NCI-H1930 (cell line): ENCODE measurements at regions not wholly inside any gene's neighbourhood (a gene's known extent, or its start where the extent isn't known, plus 50 kb on each side); places are given as distances from the start of the nearest gene placed in this dataset.

Experiments used
- DNase-seq, 2 experiments: peaks; one replicate each; lab custom pipeline; 2025; lab: John Stamatoyannopoulos, UW

GRCh38 chr1:199701726-199702125 is 325.8 kb upstream of the NR5A2 start:
- no peak for DNase-seq

- no peak for DNase-seq
These were observed 323.3 kb upstream of the NR5A2 start for GRCh38 chr1:199704231-199704630.

- DNase-seq, result no peak
These were observed 321.7 kb upstream of the NR5A2 start for GRCh38 chr1:199705825-199706224.

- no peak for DNase-seq
These were observed 320.5 kb upstream of the NR5A2 start for GRCh38 chr1:199706826-199707606.

- DNase-seq, result no peak
These were observed 316.5 kb upstream of the NR5A2 start for GRCh38 chr1:199710974-199711373.

DNA sequence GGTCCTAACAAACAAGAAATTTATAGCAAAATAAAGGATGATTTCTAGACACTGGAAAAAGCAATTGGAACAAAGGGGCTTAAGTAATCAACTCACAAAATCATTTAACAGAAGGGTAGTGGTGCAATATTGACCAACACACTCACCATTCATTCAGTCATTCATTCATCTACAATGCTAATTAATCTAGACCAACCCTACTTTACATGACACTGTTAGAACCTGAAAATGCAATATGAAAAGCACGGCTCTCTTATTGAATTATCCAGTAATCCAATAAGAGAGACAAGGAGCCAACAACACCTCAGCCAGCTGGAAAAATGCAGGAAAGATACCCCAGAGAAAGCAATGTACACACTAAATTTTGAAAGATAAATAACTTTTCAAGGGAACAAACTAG is 310.8 kb upstream of the NR5A2 start:
- DNase-seq, result no peak

- no peak for DNase-seq
These were observed 308.2 kb upstream of the NR5A2 start for GRCh38 chr1:199719156-199719842.

- DNase-seq, result no peak
These were observed 307.0 kb upstream of the NR5A2 start for GRCh38 chr1:199720496-199720895.

- DNase-seq, result no peak
These were observed 306.5 kb upstream of the NR5A2 start for GRCh38 chr1:199721001-199721400.

DNA sequence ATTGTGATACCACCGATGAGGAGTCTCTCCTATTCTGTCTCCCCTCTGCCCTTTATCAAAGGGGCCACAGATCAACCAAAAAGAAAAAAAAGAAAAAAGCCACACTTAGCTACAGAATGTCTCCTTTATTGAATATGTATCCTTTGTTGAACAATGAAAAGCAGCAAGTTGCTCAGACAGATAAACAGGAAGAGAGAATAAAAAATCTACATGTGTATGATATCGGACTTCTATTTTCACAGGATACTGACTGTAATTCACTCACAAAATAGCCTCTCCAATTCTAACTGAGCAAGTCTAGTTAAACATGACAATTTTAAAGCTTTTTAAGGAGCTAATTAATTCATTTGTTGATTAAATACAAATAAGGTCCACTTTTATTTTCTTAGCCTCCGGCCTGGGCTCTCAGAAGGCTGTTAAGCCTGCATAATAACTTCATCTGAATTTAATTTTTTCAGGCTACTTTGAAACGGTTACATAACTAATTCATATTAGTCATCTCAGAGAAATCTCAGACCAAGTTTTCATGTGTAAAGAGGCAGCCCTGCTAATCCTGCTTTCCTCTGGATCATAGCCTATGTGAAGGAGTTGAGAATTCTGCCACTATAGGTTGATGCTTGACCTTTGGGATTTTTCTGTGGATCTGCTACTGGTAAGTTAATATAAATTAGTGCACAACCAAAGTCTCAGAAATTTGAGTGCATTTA is 304.1 kb upstream of the NR5A2 start:
- no peak for DNase-seq

DNA sequence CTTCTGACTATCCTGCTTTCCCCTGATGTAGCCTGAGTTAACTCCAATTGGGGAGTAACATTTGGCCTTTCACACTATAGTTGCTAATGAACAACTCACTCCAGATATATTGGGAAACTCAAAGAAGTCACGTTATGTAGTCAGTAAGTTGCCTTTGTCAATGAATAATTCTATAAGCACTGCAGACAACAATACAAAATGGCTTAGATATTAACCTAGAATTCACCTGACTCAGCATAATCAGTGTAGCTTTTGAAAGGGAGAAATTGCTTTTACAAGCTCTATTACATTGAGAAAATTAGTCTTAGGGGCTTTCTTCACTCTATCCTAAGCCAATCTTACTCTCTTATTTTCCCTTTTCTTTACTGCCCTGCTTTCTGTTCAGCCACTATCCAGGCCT is 303.5 kb upstream of the NR5A2 start:
- DNase-seq, result no peak

DNA sequence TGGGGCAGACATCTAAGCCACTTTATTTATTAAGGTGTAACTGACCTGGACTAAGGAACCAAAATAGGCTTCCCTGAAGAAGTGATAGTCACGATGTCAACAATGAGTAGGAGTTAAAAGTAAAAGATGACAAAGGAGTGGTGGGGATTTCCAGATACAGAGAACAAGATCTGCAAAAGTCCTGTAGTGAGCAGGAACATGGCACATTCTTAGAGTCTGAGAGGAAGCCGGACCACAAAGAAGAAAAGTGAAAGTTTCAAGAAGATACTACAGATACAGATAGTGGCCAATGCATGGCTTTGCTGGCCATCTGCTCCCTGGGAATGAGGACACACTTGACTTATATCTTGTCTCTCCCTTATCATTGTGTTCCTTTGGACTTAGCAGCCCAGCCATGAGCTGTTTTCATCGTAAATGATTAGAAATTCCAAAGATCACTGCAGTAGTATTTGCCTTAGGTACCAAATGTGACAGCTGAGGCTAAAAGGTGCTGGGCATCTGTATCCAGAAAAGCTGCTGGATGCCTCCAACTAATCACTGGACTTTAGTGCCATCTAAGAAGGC is 302.4 kb upstream of the NR5A2 start:
- DNase-seq, result no peak

DNA sequence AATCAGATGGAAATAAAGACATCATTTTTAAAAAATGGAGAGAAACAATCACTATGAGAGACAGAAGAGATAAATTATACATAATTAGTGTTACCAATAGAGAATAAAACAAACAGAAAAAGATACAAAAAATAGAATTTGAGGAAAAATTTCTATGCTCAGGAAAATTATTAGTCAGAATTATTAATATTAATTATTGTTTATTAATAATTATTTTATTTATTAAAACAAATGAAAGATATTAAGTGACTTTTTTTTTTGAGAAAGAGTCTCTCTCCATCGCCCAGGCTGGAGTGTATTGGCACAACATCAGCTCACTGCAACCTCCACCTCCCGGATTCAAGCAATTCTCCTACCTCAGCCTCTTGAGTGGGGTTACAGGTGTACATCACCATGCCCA is 299.8 kb upstream of the NR5A2 start:
- no peak for DNase-seq

DNA sequence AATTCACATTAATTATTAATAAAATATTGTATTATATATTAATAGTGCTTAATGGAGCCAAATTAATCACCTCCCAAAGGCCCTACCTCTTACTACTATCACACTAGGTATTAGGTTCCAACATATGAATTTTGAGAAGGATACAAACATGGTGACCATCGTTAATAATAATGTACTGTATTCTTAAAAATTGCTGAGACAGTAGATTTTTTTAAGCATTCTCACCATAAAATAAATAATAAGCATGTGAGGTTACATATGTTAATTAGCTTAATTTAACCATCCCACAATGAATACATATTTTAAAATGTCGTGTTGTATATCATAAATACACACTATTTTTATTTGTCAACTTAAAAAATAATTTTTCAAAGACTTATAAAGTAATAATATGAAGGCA is 299.2 kb upstream of the NR5A2 start:
- DNase-seq, result no peak

DNA sequence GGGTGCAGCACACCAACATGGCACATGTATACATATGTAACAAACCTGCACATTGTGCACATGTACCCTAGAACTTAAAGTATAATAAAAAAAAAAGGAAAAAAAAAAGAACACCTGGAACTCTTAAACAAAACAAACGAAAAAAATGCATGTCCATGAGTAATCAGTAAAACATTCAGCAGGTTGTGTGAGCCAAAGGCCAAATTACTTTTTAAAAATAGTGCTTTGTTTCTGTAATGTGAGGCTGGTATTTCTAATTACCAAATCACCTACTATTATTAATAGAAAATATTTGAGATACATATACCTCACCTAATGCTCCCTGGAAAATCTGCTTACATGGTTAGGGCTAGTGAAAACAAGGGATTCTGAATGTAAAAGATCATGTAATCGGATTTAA is 294.4 kb upstream of the NR5A2 start:
- DNase-seq, result no peak

- no peak for DNase-seq
These were observed 293.3 kb upstream of the NR5A2 start for GRCh38 chr1:199734186-199734585.

DNA sequence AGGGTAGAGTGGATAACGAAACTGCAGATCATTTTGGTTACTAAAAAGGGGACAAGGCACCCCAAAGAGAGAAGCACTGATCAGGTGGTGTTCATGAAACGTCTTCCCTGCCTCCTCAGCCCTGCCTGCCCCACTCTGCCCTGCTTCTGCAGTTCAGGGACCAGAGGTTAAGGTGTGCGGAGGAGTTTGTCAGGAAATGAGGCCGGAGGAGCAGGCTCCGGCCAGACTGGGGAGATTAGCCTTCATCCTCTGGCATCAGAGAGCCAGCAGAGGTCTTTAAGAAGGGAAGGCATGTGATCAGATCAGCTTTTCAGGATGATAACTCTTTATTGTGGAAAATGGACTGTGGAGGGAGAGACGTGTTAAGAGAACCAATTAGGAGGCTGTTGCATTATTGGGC is 291.9 kb upstream of the NR5A2 start:
- no peak for DNase-seq

DNA sequence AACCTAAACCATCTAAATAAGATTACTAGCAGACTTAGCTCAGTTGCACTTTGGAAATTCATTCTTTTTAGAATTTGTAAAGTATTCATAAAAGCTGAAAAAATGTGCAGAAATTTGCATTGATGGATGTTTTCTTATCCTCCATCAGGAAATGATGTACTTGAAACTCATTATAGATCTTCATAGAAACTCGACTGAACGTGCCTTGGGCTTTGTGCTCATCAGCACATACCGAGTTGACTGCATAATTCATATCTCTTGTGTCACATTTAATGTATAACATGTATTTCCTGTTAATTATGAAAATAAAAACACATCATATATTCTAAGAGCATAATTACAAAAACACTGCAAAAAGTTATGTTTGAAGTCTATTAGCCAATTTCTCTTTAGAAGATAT is 290.9 kb upstream of the NR5A2 start:
- DNase-seq, result no peak

GRCh38 chr1:199741586-199741985 is 285.9 kb upstream of the NR5A2 start:
- DNase-seq, result no peak

- no peak for DNase-seq
These were observed 285.0 kb upstream of the NR5A2 start for GRCh38 chr1:199742547-199742946.

DNA sequence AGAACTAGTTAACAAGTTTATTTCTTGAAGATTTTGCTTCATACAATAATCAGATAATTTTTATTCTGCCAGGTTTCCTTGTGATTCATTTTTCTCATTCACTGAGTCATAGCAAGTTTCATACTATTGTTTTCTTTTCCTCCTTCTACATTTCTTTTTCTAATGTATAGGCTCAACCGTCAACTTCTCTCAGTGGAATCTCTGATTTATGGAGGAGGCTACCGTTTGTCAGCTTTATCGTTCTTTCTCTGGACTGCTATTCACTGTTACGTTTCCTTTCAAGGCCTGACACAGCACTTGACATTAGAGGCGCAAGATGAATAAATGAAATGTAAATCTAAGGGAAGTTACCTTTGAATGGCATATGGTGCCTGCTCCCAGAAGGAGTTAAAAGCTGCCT is 284.3 kb upstream of the NR5A2 start:
- no peak for DNase-seq

DNA sequence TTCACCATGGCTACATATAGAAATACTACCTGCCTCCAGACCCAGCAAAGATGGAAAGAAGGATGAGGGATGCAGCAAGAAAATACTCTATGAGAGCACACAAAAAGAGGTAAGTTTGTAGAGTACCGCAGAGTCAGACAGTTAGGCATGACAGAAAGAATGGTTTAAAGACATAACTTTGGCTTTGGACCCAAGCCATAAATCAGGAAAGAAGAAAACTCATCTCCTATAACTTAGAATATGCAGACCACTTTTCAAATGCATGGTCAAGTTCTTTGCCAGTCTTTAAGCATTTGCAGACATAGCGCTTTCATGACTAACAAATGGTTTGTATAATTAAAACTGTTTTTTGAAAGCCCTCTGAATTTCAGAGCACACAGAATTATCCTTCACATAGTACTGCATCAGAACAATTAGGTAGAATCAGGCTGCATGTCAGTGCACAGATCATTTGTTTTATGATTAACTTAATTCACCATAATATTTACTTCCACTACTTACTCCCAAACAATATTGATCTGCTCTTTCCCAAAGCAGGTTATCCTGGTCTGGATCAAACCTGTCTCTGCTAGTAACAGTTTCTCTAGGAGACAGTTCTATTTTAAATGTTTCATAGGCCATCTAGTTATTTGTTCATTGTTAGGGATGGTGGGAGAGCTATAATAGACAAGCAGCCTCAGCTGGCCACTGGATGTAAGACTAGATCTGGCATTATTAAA is 280.7 kb upstream of the NR5A2 start:
- no peak for DNase-seq
